Activated CD8-positive, alpha-beta memory T cell treated with anti-CD3 and anti-CD28 coated beads, Interleukin-2, amount 50 U/mL, for 24 hours (primary cell): ENCODE measurements at regions not wholly inside any gene's neighbourhood (a gene's known extent, or its start where the extent isn't known, plus 50 kb on each side); places are given as distances from the start of the nearest gene placed in this dataset.

ENCODE experiments used
- DNase-seq: peaks from one replicate; pipeline ENCODE4 v3.0.0-alpha.2; 2020; ENCODE audit errors: extremely low read depth

- DNase-seq = no peak
Observed at GRCh38 chr11:15539645-15540044, 424.9 kb downstream of the INSC start.

DNA sequence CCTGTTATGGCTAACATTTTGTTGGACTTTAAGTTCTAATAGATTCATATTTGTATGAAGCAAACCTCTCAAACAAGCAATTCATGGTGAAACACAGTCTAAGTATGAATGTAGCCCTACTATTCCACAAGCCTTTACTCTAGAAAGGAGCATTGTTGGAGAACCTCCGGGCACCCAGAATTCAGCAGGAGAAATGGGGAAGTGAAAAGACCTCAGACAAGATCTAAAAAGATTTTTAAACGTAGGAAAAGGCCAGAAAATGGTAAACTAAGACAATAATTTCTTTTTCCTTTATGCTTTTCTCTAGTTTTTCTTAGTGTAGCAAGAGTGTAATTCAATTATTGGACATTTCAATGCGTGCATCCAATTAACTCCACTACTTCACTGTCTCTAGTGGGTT is 426.4 kb downstream of the INSC start:
- DNase-seq = no peak

DNA sequence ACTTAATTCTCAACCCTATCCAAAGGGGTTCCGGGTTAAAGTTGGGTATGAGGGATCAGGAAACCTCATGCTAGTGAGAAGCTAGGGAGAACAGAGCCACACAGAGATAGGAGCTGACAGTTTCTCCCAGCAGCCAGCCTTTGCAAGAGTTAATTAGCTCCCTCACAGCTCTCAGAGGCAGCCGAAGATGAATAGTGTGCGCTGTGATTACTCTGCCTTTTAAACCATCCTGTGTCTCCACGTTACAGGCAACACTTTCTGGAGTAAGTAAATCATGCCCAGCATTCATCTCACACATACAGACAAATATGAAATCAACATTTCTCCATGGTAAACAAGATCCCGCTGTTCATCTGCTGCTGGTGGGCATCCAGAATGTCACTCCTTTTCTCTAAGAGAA is 429.6 kb downstream of the INSC start:
- no peak for DNase-seq

DNA sequence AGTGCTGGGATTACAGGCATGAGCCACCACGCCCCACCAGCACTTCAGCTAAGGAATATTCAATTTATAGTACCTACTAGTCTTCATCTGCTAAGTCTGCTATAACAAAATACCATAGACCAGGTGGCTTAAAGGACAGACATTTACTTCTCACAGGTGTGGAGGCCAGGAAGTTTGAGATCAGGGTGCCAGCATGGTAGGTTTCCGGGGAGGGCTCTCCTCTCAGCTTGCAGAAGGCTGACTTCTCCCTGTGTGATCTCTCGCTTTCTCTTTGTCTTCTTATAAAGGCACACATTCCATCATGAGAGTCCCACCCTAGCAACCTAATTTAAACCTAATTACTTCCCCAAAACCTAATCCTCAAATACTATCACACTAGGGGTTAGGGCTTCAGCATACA is 433.0 kb downstream of the INSC start:
- DNase-seq = no peak

- DNase-seq = no peak
Observed at GRCh38 chr11:15551901-15552851, 437.5 kb downstream of the INSC start.

GRCh38 chr11:15555161-15555560 is 440.4 kb downstream of the INSC start:
- DNase-seq = no peak

- DNase-seq = no peak
Observed at GRCh38 chr11:15557457-15558230, 442.9 kb downstream of the INSC start.

GRCh38 chr11:15558513-15559181 is 443.9 kb downstream of the INSC start:
- no peak for DNase-seq

DNA sequence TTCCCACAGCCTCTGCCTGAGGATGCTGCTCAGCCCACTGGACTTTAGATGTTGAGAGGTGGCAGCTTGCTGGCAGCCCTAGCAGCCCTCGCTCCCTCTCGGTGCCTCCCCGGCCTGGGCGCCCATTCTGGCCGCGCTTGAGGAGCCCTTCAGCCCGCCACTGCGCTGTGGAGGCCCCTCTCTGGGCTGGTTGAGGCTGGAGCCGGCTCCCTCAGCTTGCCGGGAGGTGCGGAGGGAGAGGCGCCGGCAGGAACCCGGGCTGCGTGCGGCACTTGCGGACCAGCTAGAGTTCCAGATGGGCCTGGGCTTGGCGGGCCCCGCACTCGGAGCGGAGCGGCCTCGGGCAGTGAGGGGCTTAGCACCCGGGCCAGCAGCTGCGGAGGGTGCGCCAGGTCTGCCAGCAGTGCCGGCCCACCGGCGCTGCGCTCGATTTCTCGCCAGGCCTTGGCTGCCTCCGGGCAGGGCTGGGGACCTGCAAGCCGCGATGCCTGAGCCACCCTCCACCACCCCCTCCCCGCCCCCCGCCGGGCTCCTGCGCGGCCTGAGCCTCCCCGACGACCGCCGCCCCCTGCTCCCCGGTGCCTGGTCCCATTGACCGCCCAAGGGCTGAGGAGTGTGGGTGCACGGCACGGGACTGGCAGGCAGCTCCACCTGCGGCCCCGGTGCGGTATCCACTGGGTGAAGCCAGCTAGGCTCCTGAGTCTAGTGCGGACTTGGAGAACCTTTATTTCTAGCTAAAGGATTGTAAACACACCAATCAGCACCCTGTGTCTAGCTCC is 446.2 kb downstream of the INSC start:
- no peak for DNase-seq

- DNase-seq = no peak
Observed at GRCh38 chr11:15562230-15562629, 447.5 kb downstream of the INSC start.

DNA sequence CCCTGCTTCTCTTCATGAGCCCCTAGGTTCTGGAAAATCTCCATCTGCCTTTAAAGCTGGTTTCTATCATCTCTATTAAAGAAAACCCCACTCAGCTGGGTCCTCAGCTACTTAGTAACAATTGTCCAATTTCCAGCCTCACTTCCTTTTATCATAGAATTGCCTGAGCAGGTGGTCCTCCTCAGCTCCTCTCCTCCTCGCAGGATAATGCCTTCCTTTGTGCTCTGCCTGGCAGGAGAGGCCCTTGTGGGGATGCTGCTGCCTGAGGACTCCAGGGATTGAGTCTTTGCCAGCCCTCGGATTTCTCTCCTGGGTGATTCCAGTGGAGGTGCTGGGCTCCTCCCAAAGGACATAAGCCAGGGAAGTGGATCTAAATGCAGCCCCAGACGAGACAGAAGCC is 448.3 kb downstream of the INSC start:
- DNase-seq = no peak

DNA sequence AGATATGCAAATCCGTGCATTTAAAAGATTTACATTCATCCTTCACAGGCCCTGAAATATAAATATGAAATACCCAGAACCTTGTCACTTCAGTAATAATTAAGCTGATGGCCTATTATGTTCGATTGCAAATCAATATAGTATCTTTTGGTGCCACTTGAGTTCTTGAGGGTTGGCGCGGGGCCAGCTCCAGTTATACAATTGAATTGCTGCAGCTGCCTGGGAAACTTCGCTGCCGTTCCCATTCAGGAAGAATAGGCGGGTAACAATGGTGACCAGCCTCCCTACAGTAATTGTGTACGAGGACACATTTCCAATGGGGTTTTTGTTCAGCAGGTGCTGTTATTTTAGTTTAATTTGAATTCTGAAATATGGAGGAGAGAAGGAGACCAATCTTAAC is 451.2 kb downstream of the INSC start:
- no peak for DNase-seq

- DNase-seq = no peak
Observed at GRCh38 chr11:15568440-15568839, 453.7 kb downstream of the INSC start.

- no peak for DNase-seq
Observed at GRCh38 chr11:15569305-15570025, 454.7 kb downstream of the INSC start.

- no peak for DNase-seq
Observed at GRCh38 chr11:15575409-15575808, 460.7 kb downstream of the INSC start.

GRCh38 chr11:15576769-15577168 is 462.0 kb downstream of the INSC start:
- DNase-seq = no peak

- DNase-seq = no peak
Observed at GRCh38 chr11:15577519-15577918, 462.8 kb downstream of the INSC start.

GRCh38 chr11:15579287-15580001 is 464.7 kb downstream of the INSC start:
- no peak for DNase-seq

GRCh38 chr11:15580056-15580774 is 465.5 kb downstream of the INSC start:
- no peak for DNase-seq

- no peak for DNase-seq
Observed at GRCh38 chr11:15580775-15581095, 466.0 kb downstream of the INSC start.
